ENCODE measurements at regions not wholly inside any gene's neighbourhood (a gene's known extent, or its start where the extent isn't known, plus 50 kb on each side); places are given as distances from the start of the nearest gene placed in this dataset.

DNA sequence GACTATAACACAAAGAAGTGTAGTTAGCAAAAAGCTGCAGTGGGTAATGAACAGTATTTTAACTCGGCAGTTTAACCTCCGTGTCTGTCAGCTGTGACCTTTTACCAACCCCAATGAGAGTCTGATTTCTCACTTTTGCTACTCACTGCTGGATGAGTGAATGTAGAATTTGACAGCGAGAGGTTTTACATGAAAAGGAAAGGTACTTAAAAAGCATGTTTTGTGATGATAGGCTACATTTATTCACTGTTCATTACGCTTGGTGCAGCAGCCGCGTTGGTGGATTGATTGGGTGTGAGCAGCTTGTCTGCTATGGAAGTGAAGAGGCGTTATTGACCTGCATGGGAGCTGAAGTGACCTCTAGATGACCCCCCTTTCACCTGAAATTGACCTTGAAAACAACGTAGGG is 867.7 kb downstream of the NR2F1-AS1 start:
- TF ChIP-seq, protein P1, sequence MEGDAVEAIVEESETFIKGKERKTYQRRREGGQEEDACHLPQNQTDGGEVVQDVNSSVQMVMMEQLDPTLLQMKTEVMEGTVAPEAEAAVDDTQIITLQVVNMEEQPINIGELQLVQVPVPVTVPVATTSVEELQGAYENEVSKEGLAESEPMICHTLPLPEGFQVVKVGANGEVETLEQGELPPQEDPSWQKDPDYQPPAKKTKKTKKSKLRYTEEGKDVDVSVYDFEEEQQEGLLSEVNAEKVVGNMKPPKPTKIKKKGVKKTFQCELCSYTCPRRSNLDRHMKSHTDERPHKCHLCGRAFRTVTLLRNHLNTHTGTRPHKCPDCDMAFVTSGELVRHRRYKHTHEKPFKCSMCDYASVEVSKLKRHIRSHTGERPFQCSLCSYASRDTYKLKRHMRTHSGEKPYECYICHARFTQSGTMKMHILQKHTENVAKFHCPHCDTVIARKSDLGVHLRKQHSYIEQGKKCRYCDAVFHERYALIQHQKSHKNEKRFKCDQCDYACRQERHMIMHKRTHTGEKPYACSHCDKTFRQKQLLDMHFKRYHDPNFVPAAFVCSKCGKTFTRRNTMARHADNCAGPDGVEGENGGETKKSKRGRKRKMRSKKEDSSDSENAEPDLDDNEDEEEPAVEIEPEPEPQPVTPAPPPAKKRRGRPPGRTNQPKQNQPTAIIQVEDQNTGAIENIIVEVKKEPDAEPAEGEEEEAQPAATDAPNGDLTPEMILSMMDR (conservative IDR thresholded peaks at IDR 0.05 in 1 of 2, IDR thresholded peaks at IDR 0.05 in 1 of 2; ENCODE audit: extremely low read depth in 1 of 2, insufficient read depth in 1 of 2, low read depth in 1 of 2, low read length in 2 of 2) = no peak
- TF ChIP-seq EZH2 (IDR thresholded peaks at IDR 0.05; ENCODE audit: borderline replicate concordance, low read length) = no peak
